Left renal pelvis (tissue), 4 donors: ENCODE measurements at regions not wholly inside any gene's neighbourhood (a gene's known extent, or its start where the extent isn't known, plus 50 kb on each side); places are given as distances from the start of the nearest gene placed in this dataset.
A peak's percentile ranks its signal among the peaks of the same experiment; 100 is the strongest.
"Not testable (repeated sequence)": the region's sequence is repeated elsewhere in the genome, so short reads cannot be mapped to it uniquely, and the experiment has no call there.

Source experiments
- DNase-seq, 4 donors: peaks; one replicate each; pipeline ENCODE4 v3.0.0-alpha.2; 2013; ENCODE audit warnings: low read depth in 4 of 4, low spot score in 3 of 4

DNA sequence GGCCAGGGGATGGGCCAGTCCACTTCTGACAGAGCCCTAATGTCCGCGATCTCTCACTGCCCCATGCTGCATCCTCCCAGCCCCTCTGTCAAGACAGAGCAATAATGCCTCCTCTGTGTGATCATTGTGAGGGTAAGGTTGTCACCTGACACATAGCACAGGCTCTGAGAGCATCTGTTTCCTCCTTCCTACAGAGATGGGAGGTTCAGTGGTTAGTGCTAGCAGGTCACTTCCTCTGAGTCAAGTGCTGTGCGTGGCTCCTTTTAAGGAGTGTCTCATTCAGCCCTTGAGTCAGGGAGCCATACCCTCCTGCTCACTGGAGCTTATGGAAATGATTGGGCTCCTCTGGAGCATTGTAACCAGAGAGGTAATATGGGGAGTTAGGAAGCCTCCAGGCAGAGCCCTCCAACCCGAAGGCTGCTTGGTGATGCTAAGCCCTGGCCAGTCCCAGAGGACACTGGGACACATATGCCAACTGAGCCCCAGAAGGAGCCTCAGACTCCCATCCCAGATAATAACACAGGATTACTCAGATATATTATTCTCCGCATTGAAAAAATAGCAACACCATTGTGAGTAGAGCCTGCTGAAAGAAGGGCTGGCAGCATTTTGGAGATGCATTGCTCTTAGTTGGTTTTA, 189.0 kb downstream of the GALNT1 start:
- DNase-seq, result no peak

DNA sequence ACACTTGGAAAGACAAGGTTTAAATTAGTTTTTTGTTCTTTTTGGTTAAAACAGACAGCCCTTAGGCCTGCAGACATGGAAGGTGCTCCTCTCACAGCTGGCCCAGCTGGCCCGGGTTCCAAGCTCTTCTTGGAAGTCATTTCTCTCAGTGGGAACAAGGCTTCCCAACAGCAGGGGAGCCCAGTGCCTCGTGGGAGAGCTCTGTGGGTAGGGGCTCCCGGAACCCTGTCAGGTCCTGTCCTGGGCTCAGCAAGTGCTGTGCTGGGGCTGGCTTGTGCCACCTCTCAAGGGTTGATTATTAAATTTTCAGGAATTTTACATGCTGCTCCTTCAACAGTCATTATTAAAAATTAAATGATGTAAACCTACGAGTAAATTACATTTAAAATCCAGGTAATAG, 189.6 kb downstream of the GALNT1 start:
- DNase-seq, result no peak

- peak in 1 of 4 donors; percentile 8 for DNase-seq
These were observed 194.3 kb downstream of the GALNT1 start for GRCh38 chr18:35775887-35776286.

GRCh38 chr18:35776473-35776872, 194.9 kb downstream of the GALNT1 start:
- no peak for DNase-seq

DNA sequence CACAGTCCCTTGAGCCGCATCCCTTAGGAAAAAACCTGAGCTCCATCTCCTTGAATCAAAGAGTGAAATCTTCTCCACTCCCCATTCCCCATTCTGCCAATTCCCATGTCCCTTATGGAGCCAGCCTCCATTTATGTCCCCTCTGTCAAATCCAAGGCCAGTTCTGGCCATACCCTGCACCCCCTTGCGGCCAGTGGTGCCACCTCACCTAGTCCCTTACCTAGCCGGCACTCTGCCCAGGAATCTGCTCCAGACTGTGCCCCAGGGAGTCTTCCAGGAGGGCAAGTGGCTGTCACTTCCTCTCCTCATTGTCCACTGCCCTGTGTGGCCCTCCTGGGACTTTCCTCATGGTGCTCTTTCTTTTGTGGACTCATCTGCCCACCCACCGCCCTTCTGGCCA, 195.4 kb upstream of the RMP24 start:
- DNase-seq, result no peak

DNA sequence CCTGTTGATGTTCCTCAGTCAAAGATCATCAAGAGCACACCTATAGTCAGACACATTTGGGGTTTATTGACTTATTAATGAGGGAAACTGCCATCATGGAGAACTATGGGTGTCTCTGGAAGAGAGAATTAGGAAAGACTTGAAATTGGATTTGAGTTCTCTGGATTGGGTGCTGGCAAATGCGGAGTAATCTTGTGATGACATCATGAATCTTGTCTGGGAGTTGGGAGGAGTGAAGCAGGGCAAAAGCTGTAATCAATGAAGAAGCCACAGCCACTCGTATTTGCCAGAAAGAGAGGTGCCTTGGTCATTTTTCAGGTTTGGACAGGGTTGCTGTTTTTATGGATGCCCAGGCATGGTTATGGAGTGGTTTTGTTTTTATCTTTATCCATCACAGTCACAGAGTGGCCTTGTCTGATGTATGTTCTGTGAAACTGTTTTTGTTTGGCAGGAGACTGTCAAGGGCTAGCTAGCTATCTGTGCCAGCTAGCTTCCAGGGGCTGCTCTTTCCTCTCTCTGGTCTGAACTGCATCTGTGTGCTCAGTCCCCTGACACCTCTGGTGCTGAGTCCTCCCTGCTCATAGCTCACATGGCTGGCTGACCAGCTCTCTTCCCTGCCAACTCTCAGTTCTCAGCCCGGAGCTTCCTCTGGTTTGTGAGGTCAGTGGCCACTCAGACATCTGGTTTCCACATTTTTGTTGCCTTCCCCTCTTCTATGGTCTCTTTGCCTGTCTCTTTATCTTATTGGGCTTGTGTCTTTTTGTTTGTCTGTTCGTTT, 193.4 kb upstream of the RMP24 start:
- DNase-seq, result no peak

DNA sequence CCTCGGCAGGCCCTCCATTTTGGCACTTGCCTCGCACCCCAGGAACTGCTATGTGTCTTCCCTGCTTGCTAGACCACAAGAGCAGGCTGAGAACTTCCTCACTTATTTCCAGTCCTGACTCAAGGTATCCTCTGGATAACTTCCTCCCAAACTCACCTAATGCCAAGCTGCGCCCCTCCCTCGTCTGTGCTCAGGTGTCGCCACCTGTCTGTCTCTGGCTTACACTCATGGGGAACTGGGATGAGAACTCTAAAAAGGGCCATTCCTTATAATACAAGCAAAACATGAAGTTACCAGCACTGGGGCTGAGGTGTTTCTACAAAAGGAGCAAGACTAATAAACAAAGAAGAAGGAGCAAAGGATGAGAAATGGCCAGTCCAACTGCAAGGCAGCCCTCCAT, 191.5 kb upstream of the RMP24 start:
- DNase-seq, result no peak

- no peak for DNase-seq
These were observed 189.6 kb upstream of the RMP24 start for GRCh38 chr18:35782926-35783325.

GRCh38 chr18:35786365-35787042, 186.0 kb upstream of the RMP24 start:
- DNase-seq, result no peak

DNA sequence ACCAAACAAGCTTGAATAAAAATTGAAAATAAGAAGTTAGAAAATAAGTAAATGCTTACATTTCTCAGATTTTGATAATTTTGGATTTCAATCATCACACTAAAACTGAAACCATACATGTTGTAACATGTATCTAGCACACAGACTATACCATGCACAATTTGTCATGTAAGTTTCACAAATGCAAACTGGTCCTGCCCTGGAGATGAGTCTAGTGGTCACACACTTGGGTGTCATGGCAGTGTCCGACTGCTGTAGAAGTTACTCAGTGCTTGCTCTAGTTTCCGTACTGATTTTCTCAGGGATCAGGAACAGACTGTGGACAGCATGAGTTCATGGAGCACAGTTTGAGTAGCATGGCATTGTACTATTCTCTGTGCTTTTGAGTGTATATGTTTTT, 182.9 kb upstream of the RMP24 start:
- DNase-seq, result no peak

DNA sequence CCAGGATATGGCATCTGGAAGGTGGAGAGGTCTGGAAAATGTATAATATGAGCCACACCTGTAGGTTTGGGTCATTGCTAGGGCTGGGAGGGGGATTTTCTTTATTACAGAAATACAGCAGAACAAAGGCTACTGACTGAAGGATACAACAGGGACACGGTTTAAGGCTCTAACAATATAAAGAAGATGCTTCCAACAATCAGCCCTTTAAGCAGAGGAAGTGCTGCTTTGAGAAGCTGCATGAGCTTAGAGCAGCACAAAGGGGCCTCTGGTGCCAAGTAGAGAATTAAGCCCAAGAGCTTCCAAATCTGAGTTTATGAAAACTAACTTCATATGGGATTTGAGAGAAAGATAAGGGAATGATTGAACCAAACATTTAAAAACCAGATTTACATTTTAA, 174.5 kb upstream of the RMP24 start:
- no peak for DNase-seq

- no peak for DNase-seq
These were observed 168.9 kb upstream of the RMP24 start for GRCh38 chr18:35803551-35803950.

DNA sequence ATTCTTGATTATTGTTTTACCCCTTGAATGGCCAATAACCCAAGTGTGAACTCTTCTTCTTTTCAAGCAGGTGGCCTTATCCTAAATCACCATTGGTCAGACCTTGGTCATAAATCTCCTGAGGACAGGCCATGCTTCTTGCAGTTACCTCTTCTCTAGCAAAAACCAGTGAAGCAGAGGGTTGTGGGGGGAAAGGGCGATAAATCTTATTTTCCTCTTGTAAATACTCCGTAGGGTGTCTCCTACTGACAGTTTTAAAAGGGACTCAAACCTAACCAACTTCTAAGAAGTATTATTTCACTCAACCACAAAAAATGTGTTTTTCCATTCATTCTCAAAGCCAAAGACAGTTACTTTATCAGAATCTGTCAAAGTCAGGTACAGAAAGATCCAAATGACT, 168.1 kb upstream of the RMP24 start:
- peak; percentile 2 to 24 (median 13) for DNase-seq

GRCh38 chr18:35807811-35808335, 164.6 kb upstream of the RMP24 start:
- no peak for DNase-seq

- no peak for DNase-seq
These were observed 163.7 kb upstream of the RMP24 start for GRCh38 chr18:35808796-35809195.

DNA sequence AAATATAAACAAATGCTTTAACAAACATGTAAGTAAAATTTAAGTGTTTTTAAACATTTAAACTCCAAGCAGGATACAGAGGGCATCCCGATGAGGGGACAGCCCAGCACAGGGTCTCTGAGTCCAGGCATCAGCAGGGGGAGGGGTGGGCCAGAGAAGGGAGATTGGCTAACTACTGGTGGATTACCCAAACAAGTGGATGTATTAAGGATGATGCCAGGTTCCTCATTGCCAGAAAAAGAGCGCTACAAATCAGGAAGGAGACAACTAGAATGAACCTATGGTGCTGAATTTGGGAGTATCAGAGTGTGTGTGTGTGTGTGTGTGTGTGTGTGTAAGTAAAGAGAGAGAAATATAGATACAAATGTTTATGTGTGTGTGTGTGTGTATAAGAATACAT, 162.0 kb upstream of the RMP24 start:
- no peak for DNase-seq

DNA sequence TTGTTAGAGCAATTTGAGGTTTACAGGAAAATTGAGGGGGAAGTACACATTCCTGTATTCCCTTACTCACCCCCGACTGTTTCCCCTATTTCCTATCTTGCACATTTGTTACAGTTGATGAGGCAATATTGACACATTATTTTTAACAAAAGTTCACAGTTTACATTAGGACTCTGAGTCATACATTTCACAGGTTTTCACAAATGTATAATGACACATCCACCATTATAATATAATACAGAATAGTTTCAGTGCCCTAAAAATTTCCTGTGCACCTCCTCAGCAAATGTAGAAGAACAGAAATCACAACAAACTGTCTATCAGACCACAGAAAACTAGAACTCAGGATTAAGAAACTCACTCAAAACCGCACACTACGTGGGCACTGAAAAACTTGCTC, 160.6 kb upstream of the RMP24 start:
- DNase-seq, result no peak

GRCh38 chr18:35815011-35815410, 157.5 kb upstream of the RMP24 start:
- DNase-seq, result not testable (repeated sequence)

GRCh38 chr18:35816003-35816402, 156.5 kb upstream of the RMP24 start:
- no peak for DNase-seq

DNA sequence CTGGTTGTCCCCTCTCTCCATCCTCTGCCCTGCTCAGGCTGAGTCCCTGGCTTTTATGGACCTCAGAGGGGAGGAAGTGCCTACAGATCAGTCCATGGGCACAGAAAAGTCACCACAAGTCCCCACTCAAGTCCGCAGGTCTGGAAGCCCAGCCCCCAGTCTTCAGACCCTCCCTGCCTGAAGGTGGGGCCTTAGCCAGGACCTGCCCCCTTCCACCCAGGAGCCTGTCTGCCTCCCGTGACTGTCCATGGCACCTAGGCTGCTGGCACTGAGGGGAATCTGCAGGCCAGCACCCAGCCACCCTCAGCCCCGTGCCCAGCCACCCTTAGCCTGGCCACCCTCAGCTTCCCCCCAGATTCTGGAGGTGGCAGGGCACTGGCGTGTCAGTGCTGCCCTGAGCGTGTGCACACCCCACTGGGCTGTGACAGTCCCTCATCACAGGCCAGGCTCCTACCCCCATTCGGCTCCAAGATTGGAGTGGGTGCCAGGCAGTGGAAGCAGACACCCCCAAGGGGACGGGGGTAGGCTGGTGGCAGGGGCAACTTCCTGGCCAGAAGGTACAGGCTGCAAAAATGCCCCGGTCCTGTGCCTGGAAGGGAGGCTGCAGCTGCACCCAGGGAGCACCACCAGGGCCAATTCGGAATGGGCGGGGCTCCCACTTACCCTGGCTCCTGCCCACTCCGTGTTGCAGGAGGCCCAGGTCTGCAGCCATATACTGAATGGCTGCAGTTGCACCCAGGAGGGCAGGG, 154.7 kb upstream of the RMP24 start:
- no peak for DNase-seq

DNA sequence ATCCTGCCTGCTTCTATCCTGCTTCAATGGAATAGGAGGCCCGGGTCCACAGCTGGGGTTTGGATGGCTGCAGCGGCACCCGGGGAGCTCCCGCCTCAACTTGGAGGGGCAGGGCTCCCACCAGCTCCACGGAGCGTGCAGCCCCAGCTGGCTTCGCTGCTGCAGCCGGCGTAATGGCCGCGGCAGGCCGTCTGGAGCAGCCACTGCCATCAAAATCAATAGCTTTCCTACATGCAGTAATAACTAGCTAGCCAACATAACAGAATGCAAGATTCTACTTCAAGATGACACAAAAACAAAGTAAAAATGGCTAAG, 154.2 kb upstream of the RMP24 start:
- DNase-seq, result no peak
